ENCODE measurements at regions not wholly inside any gene's neighbourhood (a gene's known extent, or its start where the extent isn't known, plus 50 kb on each side); places are given as distances from the start of the nearest gene placed in this dataset.

DNA sequence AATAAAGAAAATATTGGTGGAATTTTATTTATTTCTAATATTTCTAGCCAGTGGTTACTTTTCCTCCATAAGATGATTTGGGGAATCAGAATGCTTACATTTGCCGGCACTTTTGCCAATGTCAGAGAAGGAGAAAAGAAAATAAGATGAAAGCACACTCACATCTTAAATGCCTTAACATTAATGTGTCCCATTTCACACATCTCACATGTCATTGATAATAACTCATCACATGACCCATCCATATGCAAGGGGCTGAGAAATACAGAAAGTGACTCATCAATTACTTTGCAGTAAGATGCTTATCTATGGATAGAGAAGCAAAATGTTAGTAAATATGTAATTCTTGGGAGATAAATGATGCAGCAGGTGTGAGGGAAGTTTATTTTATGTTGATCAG lies 1531.0 kb downstream of the PCDH7 start:
- no peak for DNase-seq (ENCODE audit: low spot score)

DNA sequence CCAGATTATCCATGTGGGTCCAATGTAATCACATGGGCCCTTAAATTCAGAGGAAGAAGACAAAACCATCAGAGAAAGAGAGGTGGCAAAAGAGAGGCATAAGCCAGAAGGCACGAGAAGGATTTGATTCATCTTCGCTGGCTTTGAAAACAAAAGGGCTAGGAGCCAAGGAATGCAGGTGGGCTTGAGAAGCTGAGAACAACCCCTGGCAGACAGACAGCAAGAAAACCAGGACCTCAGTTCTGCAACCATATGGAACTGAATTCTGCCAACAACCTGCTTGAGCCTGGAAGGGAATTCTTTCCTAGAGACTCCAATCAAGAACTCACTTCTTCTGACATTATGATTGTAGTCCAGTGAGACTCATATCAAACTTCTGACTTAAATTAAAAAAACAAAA lies 1531.8 kb downstream of the PCDH7 start:
- DNase-seq (ENCODE audit: low spot score): no peak

DNA sequence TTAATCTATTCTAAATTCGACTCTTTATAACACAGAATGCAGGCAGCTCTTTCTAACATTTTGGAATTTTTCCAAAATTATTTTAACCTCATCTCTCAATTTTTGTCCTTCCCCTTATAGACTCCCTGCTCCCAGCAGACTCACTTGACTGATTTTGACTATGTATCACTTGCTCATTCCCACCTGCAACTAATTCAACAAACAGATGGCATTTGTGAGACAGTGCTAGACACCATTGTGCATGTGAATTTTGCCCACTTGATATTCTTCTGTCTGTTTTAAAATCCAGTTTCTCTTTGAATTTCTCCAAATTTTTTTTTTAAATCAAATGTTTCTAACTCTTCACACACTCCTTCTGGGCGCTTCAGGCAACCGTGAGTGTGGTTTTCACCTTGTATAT lies 1534.0 kb downstream of the PCDH7 start:
- no peak for DNase-seq (ENCODE audit: low spot score)

DNA sequence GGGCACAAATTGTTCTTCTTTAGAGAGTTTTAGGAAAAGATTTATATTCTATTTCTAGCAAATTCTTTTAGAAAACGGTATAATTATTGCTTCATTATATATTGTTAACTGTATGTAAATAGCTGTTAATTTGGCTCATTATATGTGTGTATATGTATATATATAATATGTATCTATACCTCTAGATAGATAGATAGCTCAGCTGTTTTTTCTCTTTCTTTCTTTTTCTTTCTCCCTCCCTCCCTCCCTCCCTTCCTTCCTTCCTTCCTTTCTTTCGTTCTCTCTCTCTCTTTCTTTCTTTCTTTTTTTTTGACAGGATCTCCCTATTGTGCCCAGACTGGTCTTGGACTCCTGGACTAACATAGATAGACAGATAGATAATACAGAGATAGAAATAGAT lies 1538.8 kb downstream of the PCDH7 start:
- DNase-seq (ENCODE audit: low spot score): no peak

DNA sequence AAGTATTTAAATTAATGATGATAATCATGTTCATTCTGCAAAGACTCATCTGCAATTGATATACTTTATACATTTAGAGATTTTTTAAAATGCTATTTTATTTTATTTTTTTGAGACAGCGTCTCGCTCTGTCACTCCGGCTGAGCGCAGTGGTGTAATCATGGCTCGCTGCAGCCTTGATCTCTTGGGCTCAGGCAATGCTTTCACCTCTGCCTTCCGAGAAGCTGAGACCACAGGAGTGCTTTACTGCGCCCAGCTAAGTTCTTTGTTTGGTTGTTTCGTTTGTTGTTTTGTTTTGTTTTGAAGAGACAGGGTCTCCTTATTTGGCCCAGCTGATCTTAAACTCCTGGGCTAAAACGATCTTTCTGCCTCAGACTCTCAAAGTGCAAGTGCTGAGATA lies 1541.0 kb downstream of the PCDH7 start:
- DNase-seq (ENCODE audit: low spot score): no peak

DNA sequence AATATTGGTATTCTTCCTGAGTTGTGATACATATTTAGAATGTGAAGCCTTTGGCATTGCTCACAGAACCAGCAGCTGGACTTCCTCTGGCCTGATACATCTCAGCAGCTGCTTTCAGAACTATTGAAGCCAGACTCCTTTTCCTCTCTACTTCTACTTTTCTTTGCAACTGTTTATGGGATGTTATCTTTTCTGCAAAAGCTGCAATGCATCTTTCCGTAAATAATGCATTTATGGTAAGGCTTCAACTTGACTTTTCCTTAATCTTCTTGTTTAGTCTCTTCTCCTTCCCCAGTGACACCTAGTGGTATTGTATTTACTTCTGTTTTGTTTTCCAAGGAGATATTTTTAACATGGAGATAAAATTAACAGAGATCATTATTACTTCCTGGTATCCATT lies 1548.7 kb downstream of the PCDH7 start:
- DNase-seq (ENCODE audit: low spot score): no peak

DNA sequence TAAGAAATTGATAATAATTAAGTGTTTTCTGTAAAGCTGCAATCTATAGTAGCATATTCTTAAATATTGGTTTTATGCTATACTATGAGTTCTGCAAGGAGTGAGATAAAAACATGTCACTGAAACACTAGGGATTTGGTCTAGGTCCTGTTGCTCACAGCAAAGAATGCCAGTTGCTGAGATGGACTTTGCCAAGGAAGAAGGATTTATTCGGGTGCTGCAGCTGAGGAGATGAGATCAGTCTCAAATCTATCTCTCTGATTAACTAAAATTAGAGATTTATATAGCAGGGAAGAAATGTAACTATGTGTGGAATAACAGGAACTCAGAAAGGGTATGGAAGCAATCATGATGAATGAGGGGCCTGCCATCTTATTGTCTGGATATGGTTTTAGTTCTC lies 1569.9 kb downstream of the PCDH7 start:
- no peak for DNase-seq (ENCODE audit: low spot score)

DNA sequence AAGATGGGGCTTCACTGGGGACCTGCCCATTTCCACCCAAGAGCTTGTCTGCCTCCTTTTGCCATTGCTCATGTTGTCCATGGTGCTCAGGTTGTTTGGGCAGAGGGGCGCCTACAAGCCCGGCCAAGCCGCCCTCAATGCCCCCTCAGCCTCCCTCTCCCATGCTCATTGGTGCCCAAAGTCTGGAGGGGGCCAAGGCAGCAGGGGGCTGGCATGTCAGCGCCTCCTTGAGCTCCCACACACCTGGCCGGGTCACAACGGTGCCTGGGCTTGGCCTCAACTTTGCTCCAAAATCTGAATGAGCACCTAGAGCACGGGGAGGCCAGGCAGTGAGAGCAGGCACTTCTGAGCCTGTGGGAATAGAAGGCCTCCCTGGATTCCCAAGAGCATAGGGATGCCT lies 1598.8 kb downstream of the PCDH7 start:
- DNase-seq (ENCODE audit: low spot score): no peak

DNA sequence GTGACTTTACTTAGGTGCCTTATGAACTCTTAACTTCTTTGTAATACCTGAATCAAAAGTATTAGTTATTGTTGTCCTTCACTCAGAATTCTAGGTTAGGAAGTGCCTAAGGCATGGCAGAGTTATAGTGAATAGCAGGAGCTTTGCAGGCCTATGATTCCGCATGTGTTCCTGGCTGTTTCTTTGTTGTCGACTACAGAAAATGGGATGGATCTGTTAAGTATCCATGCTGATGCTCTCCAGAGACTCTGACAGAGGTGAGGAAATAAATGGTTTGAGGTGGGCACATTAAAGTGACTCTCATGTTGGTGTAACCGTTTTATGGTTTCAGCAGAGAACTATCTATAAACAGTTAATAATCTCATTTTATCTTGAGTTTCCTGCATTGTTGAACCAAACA lies 1601.3 kb downstream of the PCDH7 start:
- no peak for DNase-seq (ENCODE audit: low spot score)

DNA sequence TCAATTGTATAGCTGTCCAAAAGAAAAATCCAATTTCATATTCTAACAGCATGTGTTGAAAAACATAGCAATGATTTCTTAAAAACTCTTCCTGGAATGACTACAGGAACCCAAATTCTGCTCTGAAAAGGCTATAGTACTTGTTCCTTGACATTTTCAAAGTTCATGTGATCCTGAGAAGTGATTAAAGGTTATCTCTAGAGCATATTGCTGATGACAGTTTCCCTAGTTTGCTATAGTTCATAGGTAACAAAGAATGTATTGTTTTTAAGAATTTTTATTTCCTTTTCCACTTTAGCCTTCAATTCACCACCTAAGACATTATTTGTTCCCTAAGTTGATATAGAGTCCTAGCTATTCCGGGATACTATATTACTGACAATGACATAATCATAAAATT lies 1614.6 kb downstream of the PCDH7 start:
- no peak for DNase-seq (ENCODE audit: low spot score)

DNA sequence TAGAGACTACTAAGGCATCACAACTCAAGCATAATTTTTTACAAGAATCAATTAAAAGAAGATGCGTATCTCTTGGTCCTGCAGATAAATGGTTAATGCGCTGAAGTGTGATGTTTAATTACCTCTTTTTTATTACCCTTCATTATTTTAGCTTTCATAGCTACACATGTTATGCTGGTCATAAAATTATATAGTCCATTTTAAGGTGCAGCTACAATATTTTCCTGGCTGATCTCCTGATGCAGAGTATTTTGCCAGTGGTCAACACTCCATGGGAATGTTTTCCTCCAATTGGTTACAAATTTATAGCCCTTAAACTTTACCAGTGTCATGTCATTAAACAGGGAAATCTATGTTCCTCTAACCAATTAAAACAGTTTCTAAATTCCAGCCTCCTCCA lies 1617.2 kb downstream of the PCDH7 start:
- DNase-seq (ENCODE audit: low spot score): no peak

DNA sequence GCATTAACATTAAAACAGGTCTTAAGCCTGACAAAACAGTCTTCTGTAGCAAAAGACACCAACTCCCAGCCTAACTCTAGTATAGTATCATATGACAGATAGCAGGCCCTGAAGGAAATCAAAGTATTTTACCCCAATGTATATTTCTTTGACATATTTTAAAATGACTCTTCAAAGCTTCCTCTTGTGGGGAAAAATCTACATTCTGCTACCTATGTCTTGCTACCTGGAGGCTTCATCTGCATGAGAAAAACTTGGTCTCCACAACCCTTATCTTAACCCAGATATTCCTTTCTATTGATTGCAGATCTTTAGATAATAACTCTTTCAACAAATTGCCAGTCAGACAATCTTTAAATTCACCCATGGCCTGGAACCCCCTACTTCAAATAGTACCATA lies 1620.4 kb downstream of the PCDH7 start:
- no peak for DNase-seq (ENCODE audit: low spot score)

DNA sequence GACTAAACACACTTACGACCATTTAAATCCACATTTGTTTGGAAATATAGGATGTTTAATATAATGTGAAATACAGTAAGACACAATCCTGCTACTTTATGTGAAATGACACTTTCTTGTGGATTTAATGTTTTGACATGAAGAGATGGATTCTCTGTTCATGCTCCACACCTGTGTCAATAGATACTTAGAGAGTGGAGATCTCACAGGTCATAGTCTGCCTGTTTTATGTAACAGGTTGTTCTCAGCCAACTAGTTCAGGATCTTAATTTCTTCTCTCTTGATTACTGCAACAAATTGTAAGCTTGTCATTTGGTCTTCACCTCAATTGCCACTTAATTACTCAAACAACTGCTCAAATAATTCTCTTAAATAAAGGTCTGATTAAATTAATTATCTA lies 1621.2 kb downstream of the PCDH7 start:
- no peak for DNase-seq (ENCODE audit: low spot score)

DNA sequence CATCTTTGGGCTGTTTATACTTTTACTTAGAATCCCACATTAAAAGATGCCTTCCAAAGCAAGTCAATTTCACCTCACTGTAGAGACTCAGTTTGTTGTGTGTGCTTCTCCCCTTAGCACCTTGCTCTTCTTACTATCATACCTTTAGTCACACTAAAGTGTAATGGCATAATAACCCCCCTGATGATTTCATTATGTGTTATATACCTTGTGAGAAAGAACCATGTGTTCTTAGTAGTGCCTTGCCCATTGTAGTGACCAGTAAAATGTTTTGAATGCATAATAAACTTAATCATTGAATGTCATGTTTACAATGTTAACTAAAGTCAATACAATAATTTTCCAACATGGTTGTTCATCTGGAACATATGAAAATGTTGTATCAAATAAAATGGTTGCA lies 1621.9 kb downstream of the PCDH7 start:
- no peak for DNase-seq (ENCODE audit: low spot score)

DNA sequence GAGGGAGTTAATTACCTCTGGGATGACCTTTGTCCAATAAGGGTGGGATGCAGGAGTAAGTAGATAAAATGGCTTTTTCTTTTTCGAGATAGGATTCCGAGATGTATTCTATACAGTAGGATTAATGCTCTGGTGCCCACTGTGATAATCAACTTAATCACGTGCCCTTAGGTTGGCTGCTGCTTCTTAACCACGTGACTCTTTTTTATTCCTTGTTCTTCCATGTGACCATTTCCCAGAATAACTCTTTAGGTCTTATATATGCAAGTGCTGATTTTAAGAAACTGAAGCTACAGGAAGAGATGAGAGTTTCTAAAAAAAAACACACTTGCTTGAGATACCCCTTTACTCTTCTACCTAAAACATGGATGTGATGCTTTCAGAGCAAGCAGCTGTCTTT lies 1628.9 kb downstream of the PCDH7 start:
- no peak for DNase-seq (ENCODE audit: low spot score)

DNA sequence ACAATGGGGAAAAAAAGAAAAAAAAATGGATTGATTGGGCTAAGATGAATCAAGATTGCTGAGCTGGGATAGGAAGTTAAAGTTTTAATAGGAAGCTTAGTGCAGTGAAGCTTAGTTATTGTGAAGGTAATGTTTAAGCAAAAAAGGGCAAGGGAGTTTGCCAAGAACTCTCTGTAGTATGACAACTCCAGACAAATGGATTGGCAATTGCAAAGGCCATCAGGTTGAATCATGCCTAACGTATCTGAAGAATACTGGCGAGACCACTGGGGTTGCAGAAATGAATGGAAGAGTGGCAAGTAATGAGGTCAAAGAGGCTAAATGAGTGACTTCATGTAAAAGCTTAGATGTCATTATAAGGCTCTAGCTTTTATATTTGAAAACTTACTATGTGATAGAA lies 1654.0 kb downstream of the PCDH7 start:
- no peak for DNase-seq (ENCODE audit: low spot score)

DNA sequence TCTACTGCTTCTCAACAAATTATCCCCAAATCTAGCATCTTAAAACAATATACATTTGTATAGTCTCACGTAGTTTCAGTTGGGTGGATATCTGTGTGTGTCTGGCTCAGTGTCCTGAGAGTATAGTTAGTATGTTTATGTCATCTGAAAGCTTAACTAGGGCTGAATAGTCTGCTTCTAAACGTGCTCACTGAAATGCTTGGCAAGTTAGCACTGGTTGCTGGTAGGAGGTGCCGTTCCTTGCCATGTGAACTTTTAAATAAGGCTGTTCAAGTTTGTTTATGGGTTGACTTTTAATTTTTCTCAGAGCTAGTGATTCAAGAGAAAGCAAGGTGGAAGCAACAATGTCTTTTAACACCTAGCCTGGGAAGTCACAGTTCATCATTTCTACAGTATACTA lies 1673.6 kb downstream of the PCDH7 start:
- no peak for DNase-seq (ENCODE audit: low spot score)

DNA sequence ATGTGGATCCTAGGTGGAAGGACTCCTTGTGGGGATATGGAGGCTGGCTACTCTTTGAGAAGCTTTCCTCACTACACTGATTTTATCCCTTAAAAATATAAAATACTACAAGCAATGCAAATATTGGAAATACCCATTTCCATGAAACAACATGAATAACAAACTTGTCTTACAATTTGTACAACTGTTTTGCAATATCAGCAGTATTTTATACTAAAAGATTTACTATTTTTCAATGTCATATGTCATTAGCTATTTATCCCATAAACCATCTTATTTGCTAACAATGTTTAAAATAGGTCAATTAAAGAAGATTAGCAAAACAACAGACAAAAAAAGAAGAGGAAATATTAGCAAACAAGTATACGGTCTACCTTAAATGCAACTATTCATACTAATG lies 1674.1 kb downstream of the PCDH7 start:
- no peak for DNase-seq (ENCODE audit: low spot score)

DNA sequence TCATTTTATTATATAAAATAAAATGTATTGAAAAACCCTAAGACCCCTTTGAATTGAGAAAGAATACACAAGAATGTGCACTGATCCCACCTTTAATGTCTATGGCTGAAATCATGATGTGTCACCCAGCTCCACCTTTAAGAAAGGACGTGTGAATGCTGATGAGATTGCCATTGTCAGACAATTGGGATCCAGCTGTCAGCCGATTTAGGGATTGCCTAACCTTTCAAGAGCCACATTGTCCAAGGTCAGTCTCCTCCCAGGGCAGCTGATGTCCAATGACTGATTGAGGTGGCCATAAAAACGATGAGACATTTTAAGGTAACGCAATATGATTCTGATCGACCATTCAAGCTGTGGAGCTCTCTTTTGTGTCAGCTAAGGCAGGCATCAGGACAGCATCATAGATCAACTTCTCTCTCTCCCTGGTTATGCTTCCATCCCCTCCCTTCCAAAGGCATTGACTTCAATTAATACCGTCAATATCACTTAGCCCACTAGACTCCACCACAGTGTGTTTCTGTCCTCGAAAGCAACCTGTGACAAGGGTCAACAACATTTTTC lies 1676.4 kb downstream of the PCDH7 start:
- no peak for DNase-seq (ENCODE audit: low spot score)

DNA sequence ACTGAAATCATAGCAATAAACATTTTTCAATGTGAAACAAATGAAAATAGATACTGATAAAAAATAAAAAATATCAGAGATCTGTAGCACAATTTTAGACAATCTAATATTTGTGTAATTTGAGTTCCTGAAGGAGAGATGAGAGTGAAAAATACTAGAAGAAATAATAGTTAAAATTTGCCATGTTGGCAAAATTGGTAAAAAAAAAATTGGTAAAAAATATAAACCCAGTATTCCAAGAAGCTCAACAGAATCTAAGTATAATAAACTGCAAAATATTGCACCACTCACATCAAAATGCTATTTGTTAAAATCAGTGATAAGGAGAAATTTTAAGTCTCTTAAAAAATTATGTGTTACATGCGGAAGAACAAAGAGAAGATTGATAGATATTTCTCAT lies 1680.7 kb downstream of the PCDH7 start:
- DNase-seq (ENCODE audit: low spot score): no peak

DNA sequence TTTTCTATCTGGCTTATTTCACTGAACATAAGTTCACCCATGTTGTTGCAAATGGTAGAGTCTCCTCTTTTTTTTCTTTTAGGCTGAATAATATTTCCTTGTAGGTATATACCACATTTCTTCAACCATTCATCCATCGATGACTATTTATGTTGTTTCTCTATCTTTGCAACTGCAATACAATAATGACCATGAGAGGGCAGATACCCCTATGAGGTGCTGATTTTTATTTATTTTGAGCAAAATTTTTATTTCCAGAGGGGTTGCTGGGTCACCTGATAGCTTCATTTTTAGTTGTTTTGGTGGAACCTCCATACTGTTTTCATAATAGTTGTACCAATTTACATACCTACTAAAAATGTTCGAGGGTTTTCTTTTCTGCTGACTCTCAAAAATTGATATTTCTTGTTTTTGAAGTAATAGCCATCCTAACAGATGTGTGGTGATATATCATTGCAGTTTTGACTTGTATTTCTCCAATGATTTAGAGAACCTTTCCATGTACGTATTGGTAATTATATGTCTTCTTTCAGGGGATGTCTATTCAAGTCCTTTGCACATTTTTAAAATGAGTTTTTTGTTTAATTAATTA lies 1697.0 kb downstream of the PCDH7 start:
- DNase-seq (ENCODE audit: low spot score): no peak

DNA sequence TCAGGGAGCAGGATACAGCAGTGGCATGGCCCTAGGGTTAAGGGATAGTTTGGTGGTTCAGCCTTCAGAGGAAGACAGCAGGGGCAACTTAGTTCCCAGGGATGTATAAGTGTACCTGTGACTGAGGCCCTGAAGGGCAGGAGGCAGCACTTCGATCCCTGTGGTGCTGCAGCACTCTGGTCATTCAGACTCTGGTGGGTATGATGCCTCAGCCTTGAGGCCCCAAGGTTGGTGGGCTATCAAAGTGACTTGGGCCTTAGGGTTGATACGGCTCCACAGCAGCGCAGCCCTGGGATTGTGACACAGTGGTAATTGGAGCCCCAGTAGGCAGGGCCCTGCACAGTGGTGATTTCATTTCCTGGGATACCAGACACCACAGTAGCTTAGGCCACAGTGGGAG lies 1703.1 kb downstream of the PCDH7 start:
- no peak for DNase-seq (ENCODE audit: low spot score)

DNA sequence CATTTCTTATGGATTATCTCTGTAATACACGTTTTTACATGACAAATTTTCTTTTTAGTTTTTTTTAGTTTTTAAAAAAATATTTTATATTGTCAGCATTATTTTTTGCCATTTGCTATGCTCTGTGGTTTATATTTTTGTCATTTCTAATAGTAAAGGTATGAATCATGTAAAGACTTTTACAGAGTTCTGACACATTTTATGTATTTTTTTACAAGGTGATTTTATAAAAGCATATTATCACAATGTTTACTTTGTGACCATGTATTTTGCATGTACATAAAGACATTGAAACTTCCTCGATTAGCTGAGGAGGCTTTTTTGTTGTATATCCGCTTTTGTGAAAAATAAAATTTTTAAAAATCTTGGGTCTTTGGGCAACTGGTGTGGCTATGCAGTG lies 1705.1 kb downstream of the PCDH7 start:
- DNase-seq (ENCODE audit: low spot score): no peak

DNA sequence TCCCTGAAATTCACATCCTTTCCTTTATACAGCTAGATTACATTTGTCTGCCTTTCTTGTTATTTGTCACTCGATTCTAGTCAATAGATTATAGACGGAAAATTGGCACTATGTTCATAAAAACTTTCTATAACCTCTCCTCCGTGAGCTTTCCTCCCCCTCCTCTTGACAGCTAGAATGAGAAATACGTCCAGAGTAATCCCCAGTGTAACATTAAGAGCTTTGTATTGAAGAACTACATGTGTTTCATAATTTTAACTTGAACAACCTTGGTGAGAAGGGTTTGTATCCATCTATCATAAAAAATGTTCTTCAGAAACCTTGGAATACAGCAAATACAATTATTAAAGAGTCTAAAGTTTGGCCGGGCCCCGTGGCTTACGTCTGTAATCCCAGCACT lies 1707.4 kb downstream of the PCDH7 start:
- no peak for DNase-seq (ENCODE audit: low spot score)

DNA sequence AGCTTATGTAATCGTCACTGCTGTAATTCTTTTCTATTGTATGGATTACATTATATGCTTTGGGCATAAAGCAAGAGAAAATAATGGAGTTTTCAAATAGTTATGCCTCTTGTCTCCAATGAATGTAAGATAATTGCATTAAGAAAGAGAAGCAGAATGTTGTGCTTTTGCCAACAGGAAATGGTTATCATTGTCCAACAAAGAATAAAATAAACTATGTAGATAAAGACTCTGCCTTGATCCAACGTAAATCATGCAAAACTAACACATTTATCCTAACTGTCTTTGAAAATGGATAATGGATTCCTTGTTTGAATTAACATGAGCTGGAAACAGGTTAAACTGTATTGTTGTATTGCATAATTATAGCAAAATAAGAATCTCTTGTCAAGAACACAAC lies 1709.0 kb downstream of the PCDH7 start:
- DNase-seq (ENCODE audit: low spot score): no peak

Measured in iPS-NIHi11 (cell line).